GM18907 (cell line): ENCODE measurements at regions not wholly inside any gene's neighbourhood (a gene's known extent, or its start where the extent isn't known, plus 50 kb on each side); places are given as distances from the start of the nearest gene placed in this dataset.

Experiments
- ATAC-seq: cut with Tn5 transposase; IDR thresholded peaks from one replicate; pipeline ENCODE4 v1.9.1; 2021; ENCODE audit warnings: mild to moderate bottlenecking, moderate library complexity; ENCODE audit not compliant: unreplicated experiment

DNA sequence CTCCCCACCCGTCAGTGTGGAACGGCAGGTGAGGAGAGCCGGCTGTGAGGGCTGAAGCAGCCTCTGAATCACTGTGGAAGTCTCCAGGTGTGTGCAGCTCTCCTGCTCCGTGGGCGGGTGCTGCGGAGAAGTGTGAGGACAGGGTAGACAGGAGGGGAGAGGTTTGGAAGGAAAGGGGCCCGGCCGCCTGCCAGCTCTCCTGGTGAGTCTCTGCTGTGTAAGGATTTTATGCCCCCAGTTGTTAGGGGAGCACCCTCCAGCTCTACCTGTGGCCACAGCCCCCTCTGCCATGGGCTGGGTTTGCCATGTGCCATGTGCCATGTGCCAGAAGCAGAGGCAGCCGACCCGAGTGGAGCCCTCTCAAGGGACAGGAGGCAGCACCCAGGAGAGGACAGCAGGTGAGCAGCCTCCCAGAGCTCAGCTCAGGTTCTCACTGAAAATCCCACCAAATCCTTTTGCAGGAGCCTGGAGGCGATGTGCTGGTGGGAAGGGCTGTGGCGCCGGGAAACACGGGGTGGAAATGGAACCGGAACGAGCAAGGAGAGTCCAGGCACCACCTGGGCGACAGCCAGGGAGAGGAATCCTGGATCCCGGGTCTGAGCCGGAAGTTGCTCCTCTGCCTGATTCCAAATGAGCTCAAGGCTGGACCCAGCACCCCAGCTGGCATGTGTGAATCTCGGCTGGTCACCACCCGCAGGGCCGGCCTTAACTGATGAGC, 804.4 kb downstream of the BRD1 start:
- ATAC-seq = no peak

GRCh38 chr22:49022816-49023160, 804.9 kb downstream of the BRD1 start:
- ATAC-seq = no peak

- no peak for ATAC-seq
These were observed 805.5 kb downstream of the BRD1 start for GRCh38 chr22:49021926-49022815.

- no peak for ATAC-seq
These were observed 806.3 kb downstream of the BRD1 start for GRCh38 chr22:49021131-49021925.

- no peak for ATAC-seq
These were observed 807.6 kb downstream of the BRD1 start for GRCh38 chr22:49019737-49020713.

DNA sequence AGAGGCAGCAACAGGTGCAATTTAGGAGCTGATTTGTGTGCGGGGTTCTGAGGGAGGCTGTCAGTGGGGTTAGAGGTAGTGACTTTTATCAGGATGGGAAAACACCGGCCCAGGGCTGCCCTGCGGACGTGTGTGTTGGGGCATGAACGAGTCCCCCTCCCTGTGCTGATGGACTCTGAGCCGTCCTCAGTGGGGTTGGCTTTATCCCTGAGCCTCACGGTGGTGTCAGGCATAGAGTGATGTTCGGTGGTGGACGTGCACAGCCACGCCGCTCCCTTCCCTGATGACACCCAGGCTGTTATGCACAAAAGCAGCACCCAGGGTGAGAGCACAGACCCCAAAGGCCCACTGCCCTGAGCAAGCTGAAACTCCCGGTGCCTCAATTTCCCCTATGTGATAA, 809.1 kb downstream of the BRD1 start:
- no peak for ATAC-seq

DNA sequence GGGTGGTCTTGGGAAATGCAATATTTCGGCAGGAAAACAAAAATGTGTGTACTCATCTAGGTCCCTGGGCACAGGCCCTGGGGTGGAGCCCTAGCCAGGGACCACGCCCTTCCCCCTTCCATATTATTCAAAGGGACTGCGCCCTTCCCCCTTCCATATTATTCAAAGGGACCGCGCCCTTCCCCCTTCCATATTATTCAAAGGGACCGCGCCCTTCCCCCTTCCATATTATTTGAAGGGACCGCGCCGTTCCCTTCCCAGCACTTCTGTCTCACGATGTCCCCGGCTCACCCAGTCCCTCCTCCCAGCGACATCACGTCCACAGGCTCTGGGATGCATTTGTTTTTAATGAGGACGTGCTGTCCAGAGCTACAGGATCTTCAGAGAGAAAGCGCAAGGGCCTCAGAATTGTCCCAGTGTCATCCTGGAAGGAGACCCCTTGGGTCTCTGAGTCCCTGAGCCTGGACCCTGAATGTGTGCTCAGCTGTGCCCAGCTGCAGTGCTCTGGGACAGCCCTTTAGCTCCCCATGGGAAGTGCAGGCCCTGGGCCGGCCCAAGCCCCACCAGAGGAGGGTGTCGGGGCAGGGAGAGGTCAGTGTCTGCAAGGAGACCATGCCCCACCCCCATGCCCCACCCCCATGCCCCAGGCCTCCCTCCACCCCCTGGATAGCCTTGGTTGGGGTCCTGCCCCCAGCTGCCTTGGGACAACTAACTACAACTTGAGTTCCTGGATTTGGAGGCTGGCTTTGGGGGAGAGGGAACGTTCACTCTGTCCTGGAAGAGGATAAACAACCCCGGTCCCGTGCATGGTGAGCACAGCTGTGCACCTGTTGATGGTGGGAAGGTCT, 810.0 kb downstream of the BRD1 start:
- no peak for ATAC-seq

- no peak for ATAC-seq
These were observed 810.7 kb downstream of the BRD1 start for GRCh38 chr22:49016909-49017481.

- ATAC-seq = no peak
These were observed 811.4 kb downstream of the BRD1 start for GRCh38 chr22:49015993-49016908.

GRCh38 chr22:49015459-49015858, 812.2 kb downstream of the BRD1 start:
- no peak for ATAC-seq

DNA sequence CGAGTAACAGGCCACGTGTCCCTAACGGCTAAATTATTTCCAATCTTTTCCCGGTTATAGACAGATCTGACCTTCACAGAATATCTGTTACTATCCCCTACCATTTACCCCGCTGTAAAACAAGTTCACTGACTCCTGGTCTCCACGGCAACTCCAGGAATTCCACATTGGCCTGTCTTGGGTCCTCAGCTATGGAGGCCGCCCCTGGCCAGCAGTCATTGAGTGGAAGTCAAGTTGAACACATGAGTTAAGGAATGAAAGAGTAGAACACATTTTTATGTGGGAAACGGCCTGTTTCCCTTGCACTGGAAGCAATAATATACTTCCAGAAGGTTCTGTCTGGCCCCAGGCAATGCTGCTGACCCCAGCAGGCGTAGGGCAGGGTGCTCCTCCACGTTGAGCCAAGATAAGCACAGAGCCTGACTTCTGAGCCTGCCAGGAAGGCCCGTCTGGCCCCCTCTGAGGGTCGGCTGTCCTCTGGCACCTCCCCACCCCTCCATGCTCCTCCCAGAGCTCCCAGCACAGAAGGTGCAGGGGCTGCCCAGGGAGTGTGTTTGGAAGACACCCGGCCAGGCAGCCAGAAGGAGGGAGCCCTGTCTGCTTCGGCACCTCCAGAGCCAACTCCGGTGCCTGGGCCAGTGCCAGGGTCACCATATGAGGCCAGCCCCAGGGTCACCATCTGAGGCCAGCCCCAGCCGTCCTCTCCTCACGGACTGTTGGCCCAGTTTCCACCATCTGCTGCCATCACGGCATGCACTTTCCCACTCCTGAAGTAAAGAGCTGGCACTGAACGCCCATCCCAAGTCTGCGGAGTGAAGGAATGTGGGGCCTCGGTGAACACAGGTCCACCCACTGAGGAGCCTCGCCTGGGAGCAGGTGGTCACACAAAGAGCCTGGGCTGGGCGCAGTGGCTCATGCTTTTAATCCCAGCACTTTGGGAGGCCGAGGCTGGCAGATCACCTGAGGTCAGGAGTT, 813.2 kb downstream of the BRD1 start:
- ATAC-seq = no peak

DNA sequence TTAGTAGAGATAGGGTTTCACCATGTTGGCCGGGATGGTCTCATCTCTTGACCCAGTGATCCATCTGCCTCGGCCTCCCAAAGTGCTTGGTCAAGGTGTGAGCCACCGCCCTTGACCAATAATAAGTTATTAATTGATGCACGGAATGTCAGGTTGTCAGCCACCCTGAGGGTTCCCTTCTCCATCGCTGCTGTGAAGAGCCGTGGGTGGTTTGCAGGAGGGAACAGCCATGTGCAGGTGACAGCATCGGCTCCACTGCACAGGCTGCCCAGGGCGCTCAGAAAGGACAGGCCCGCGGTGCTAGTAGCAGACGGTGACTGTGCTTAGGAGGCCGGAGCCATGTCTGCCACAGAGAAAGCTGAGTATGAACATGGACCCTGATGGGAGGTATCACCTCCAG, 814.0 kb downstream of the BRD1 start:
- ATAC-seq = no peak

DNA sequence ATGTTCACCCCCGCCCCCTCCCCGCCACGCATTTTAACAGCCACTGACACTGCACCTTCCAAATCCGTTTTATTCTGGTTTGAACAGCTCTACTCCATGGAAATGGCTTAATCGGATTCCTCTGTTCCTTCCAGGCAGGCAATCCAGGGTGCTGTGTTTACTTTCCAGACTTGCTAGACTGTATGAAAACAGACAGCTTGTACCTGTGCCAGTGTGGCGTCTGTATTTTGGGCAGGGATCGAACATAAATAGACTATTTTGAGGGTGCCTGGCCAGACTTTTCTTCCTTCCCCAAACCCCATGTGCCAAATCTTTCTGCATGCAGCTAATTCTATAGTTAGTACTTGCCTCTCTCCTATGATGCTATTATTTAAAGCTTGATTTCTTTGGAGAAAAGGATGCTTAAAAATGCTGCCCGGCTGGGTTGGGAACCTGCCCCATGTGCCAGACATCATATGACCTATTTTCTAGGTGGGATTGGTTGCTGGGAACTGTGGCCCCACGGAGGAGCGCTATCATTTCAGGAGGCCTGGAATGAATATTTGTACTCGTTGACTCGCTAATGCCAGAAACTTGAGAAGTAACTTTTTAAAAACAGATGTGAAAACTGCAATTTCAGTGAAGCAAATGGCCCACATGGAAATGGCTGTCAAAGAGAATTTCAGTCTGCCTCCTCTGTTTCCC, 814.8 kb downstream of the BRD1 start:
- ATAC-seq = no peak

GRCh38 chr22:49011769-49012648, 815.7 kb downstream of the BRD1 start:
- no peak for ATAC-seq

DNA sequence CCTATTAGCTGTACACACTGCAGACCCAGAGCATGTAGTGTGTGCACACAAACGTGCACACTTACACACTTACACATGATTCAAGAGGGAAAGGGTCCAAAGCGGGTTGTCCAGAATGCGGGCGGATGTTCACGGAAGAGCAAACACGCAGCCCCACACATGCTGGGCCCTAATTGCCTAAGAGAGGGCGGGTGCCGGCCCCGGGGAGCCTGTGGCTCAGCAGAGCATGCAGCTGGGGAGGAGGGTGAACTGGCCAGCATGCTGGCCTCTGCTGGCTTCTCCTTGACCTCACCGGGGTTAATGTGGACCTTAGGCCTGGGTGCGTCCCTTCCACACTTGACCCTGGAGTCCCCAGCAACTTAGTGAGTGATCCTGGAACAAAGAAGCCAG, 816.3 kb downstream of the BRD1 start:
- no peak for ATAC-seq
